GM12878 (cell line): ENCODE measurements at regions not wholly inside any gene's neighbourhood (a gene's known extent, or its start where the extent isn't known, plus 50 kb on each side); places are given as distances from the start of the nearest gene placed in this dataset.

ENCODE experiments used
- ATAC-seq: fragments of 200-7000 bp; cut with Tn5 transposase; 3 replicates; pipeline ENCODE4 v1.9.1; 2020; ENCODE audit warnings: mild to moderate bottlenecking, moderate library complexity
- BruUV-seq: library from RNA; stranded (reverse); fragments of 400-500 nt; replicated peaks from 2 replicates; lab custom pipeline; 2021; lab: Mats Ljungman, UMichigan
- CTCF ChIA-PET: fragments of 300-600 bp; sonication (Branson Sonifier 250); formaldehyde crosslinking; extraction: SDS; loops from one replicate; lab custom pipeline; 2021; ENCODE audit warnings: inconsistent platforms; lab: Yijun Ruan, JAX
- POLR2A ChIA-PET: fragments of 350-600 bp; formaldehyde crosslinking; extraction: SDS; loops from one replicate; lab custom pipeline; 2021; ENCODE audit warnings: inconsistent platforms; lab: Charles Lee
- RAD21 ChIA-PET: fragments of 300-600 bp; sonication (Branson Sonifier 250); formaldehyde crosslinking; loops from one replicate; lab custom pipeline; 2023; ENCODE audit warnings: antibody characterized with exemption; ENCODE audit not compliant: unreplicated experiment; lab: Charles Lee
- SMC1A ChIA-PET: fragments of 300-600 bp; sonication (Branson Sonifier 250); formaldehyde crosslinking; loops from one replicate; lab custom pipeline; 2023; ENCODE audit not compliant: unreplicated experiment, uncharacterized antibody; lab: Charles Lee
- DNase-seq: peaks from one replicate; pipeline ENCODE4 v3.0.0-alpha.2; 2011; ENCODE audit warnings: low read depth, low spot score
- FAIRE-seq: peaks from 3 replicates; lab custom pipeline; 2011; peaks lifted over from hg19 to GRCh38; lab: Jason Lieb, UNC
- H2AFZ ChIP-seq: 2 replicates; pipeline ENCODE4 v1.6.0; 2011; ENCODE audit warnings: low read depth, low read length, control low read depth; ENCODE audit not compliant: control insufficient read depth
- H3K27ac ChIP-seq: 2 replicates; pipeline ENCODE4 v1.5.1; 2011; ENCODE audit warnings: control low read depth; ENCODE audit not compliant: control insufficient read depth, insufficient read depth
- H3K27me3 ChIP-seq, 2 experiments: replicated peaks in 1 of 2; 2 replicates each; pipeline versions ENCODE4 v1.6.0 to v1.6.1; 2011; ENCODE audit warnings: low read length in 1 of 2; ENCODE audit not compliant: control insufficient read depth in 2 of 2, insufficient read depth in 2 of 2
- H3K36me3 ChIP-seq, 2 experiments: 2 replicates each; pipeline ENCODE4 v1.5.1; 2011; ENCODE audit warnings: low read length in 1 of 2; ENCODE audit not compliant: control insufficient read depth in 2 of 2, insufficient read depth in 2 of 2
- H3K4me1 ChIP-seq: 2 replicates; pipeline ENCODE4 v1.6.1; 2011; ENCODE audit warnings: mild to moderate bottlenecking, low read length, moderate library complexity, mixed read lengths; ENCODE audit not compliant: control insufficient read depth, insufficient read depth
- H3K4me2 ChIP-seq: 2 replicates; pipeline ENCODE4 v1.6.0; 2011; ENCODE audit warnings: control low read depth; ENCODE audit not compliant: control insufficient read depth, insufficient read depth
- H3K4me3 ChIP-seq: fragments of 200-600 bp; sonication (generic); 2 replicates; pipeline ENCODE4 v1.5.1; 2016
- H3K79me2 ChIP-seq: 2 replicates; pipeline ENCODE4 v1.6.0; 2011; ENCODE audit warnings: low read length; ENCODE audit not compliant: control insufficient read depth, insufficient read depth
- H3K9ac ChIP-seq: 2 replicates; pipeline ENCODE4 v1.8.0; 2011; ENCODE audit warnings: low read length, control low read depth, mixed read lengths; ENCODE audit not compliant: control insufficient read depth, insufficient read depth
- H3K9me3 ChIP-seq: replicated peaks from 3 replicates; pipeline ENCODE4 v1.5.1; 2011; ENCODE audit warnings: mild to moderate bottlenecking, low read length; ENCODE audit not compliant: control insufficient read depth, insufficient read depth
- H4K20me1 ChIP-seq: 2 replicates; pipeline ENCODE4 v1.6.0; 2011; ENCODE audit not compliant: control insufficient read depth, insufficient read depth
- BHLHE40 ChIP-seq, 2 experiments: fragments of 450-650 bp in 1 of 2; IDR thresholded peaks; 2 replicates each; pipeline ENCODE4 v1.6.1; 2011 to 2017; ENCODE audit warnings: low read depth in 2 of 2, borderline replicate concordance in 1 of 2, improper control_type of control experiment in 1 of 2, low read length in 1 of 2, mild to moderate bottlenecking in 1 of 2
- CBX5 ChIP-seq: sonication (generic); IDR thresholded peaks from 2 replicates; pipeline ENCODE4 v1.6.1; 2016; ENCODE audit warnings: low read depth, moderate library complexity, mild to moderate bottlenecking, inconsistent platforms
- CEBPB ChIP-seq, 2 experiments: fragments of 150-350 bp in 1 of 2; IDR thresholded peaks; 2 replicates each; pipeline ENCODE4 v1.6.1; 2012 to 2014; ENCODE audit warnings: low read depth in 2 of 2, low read length in 2 of 2, borderline replicate concordance in 1 of 2, inconsistent platforms in 1 of 2
- FOXK2 ChIP-seq: fragments of 450-650 bp; IDR thresholded peaks from 2 replicates; pipeline ENCODE4 v1.6.1; 2017; ENCODE audit warnings: mild to moderate bottlenecking, moderate library complexity
- GABPA ChIP-seq: IDR thresholded peaks from 2 replicates; pipeline ENCODE4 v1.6.1; 2014; ENCODE audit warnings: antibody characterized with exemption, low read depth, mild to moderate bottlenecking, inconsistent platforms
- GATAD2B ChIP-seq: fragments of 450-650 bp; conservative IDR thresholded peaks from 2 replicates; pipeline ENCODE4 v1.6.1; 2017; ENCODE audit warnings: low read depth, mild to moderate bottlenecking, moderate library complexity
- IRF4 ChIP-seq: IDR thresholded peaks from 2 replicates; pipeline ENCODE4 v1.6.1; 2011; ENCODE audit warnings: low read depth, low read length
- JUNB ChIP-seq: IDR thresholded peaks from 2 replicates; pipeline ENCODE4 v1.6.1; 2016; ENCODE audit warnings: antibody characterized with exemption, mild to moderate bottlenecking
- POU2F2 ChIP-seq: IDR thresholded peaks from 3 replicates; pipeline ENCODE4 v1.6.1; 2011; ENCODE audit warnings: low read depth, mild to moderate bottlenecking, low read length, borderline replicate concordance
- RUNX3 ChIP-seq: IDR thresholded peaks from 2 replicates; pipeline ENCODE4 v1.6.1; 2012; ENCODE audit warnings: low read length, inconsistent platforms
- TAF1 ChIP-seq: IDR thresholded peaks from 2 replicates; pipeline ENCODE4 v1.6.1; 2011; ENCODE audit warnings: mild to moderate bottlenecking, low read depth, low read length, borderline replicate concordance
- WRNIP1 ChIP-seq: IDR thresholded peaks from 2 replicates; pipeline ENCODE4 v1.6.1; 2011; ENCODE audit warnings: low read depth, low read length, improper control_type of control experiment, borderline replicate concordance
- YY1 ChIP-seq: IDR thresholded peaks from 2 replicates; pipeline ENCODE4 v1.6.1; 2011; ENCODE audit warnings: low read depth, mild to moderate bottlenecking, low read length
- ZNF24 ChIP-seq: fragments of 450-650 bp; IDR thresholded peaks from 2 replicates; pipeline ENCODE4 v1.6.1; 2017; ENCODE audit warnings: antibody characterized with exemption, mild to moderate bottlenecking
- ZNF384 ChIP-seq: IDR thresholded peaks from 2 replicates; pipeline ENCODE4 v1.6.1; 2012; ENCODE audit warnings: low read depth, mild to moderate bottlenecking, low read length, improper control_type of control experiment, borderline replicate concordance
- ZSCAN29 ChIP-seq: fragments of 450-650 bp; IDR thresholded peaks from 2 replicates; pipeline ENCODE4 v1.6.1; 2017; ENCODE audit warnings: mild to moderate bottlenecking, moderate library complexity
- WGBS: methylation state at CpG from one replicate; pipeline ENCODE4 v1.1.6; 2016; ENCODE audit warnings: low lambda C conversion rate; ENCODE audit not compliant: insufficient replicate concordance, insufficient coverage; ENCODE audit errors: missing lambda C conversion rate; 5-methylcytosine and 5-hydroxymethylcytosine counted together
- in situ Hi-C: fragments of 300-500 bp; cut with MboI; formaldehyde crosslinking; loops from 9 replicates; pipeline ENCODE4 v1.14.3; 2018; ENCODE audit warnings: mixed read lengths
- intact Hi-C: fragments of 100-400 bp; cut with micrococcal nuclease; formaldehyde crosslinking; loops from one replicate; pipeline ENCODE4 v1.14.2; 2022; ENCODE audit not compliant: unreplicated experiment
- TF ChIP-seq, protein P1 (sequence below): fragments of 450-650 bp; IDR thresholded peaks from 2 replicates; pipeline ENCODE4 v1.6.1; 2014; ENCODE audit warnings: mild to moderate bottlenecking
- TF ChIP-seq, protein P2 (sequence below): fragments of 450-650 bp; IDR thresholded peaks from 2 replicates; pipeline ENCODE4 v1.6.1; 2018; ENCODE audit warnings: mild to moderate bottlenecking, low read depth, moderate library complexity; ENCODE audit not compliant: partially characterized antibody
- TF ChIP-seq, protein P3 (sequence below): fragments of 450-650 bp; IDR thresholded peaks from 2 replicates; pipeline ENCODE4 v1.6.1; 2018; ENCODE audit warnings: borderline replicate concordance, mild to moderate bottlenecking; ENCODE audit not compliant: partially characterized antibody

GRCh38 chr14:70259420-70259819, 70.7 kb upstream of the SLC8A3 start:
- RAD21 ChIA-PET = interaction anchor here (1.5 kb wide), 1 partner anchor 172 kb away, joined by 3 read pairs; no protein-coding TSS in a partner anchor
- no TSS peak for BruUV-seq
- no peak for TF ChIP-seq POU2F2
- TF ChIP-seq GATAD2B = no peak
- TF ChIP-seq, protein P1, sequence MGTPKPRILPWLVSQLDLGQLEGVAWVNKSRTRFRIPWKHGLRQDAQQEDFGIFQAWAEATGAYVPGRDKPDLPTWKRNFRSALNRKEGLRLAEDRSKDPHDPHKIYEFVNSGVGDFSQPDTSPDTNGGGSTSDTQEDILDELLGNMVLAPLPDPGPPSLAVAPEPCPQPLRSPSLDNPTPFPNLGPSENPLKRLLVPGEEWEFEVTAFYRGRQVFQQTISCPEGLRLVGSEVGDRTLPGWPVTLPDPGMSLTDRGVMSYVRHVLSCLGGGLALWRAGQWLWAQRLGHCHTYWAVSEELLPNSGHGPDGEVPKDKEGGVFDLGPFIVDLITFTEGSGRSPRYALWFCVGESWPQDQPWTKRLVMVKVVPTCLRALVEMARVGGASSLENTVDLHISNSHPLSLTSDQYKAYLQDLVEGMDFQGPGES = no peak
- TF ChIP-seq CBX5 = no peak
- TF ChIP-seq IRF4 = no peak
- TF ChIP-seq ZSCAN29 = no peak
- TF ChIP-seq YY1 = no peak
- no peak for TF ChIP-seq ZNF384
- no peak for TF ChIP-seq TAF1
- TF ChIP-seq BHLHE40 (IDR thresholded peaks at IDR 0.05; ENCODE audit: borderline replicate concordance in 1 of 2, low read depth in 2 of 2, low read length in 1 of 2) = no peak
- no peak for TF ChIP-seq FOXK2
- TF ChIP-seq, protein P2, sequence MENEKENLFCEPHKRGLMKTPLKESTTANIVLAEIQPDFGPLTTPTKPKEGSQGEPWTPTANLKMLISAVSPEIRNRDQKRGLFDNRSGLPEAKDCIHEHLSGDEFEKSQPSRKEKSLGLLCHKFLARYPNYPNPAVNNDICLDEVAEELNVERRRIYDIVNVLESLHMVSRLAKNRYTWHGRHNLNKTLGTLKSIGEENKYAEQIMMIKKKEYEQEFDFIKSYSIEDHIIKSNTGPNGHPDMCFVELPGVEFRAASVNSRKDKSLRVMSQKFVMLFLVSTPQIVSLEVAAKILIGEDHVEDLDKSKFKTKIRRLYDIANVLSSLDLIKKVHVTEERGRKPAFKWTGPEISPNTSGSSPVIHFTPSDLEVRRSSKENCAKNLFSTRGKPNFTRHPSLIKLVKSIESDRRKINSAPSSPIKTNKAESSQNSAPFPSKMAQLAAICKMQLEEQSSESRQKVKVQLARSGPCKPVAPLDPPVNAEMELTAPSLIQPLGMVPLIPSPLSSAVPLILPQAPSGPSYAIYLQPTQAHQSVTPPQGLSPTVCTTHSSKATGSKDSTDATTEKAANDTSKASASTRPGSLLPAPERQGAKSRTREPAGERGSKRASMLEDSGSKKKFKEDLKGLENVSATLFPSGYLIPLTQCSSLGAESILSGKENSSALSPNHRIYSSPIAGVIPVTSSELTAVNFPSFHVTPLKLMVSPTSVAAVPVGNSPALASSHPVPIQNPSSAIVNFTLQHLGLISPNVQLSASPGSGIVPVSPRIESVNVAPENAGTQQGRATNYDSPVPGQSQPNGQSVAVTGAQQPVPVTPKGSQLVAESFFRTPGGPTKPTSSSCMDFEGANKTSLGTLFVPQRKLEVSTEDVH = no peak
- TF ChIP-seq ZNF24 = no peak
- no peak for TF ChIP-seq CEBPB (IDR thresholded peaks at IDR 0.05; ENCODE audit: borderline replicate concordance in 1 of 2, low read depth in 2 of 2, low read length in 2 of 2)
- no peak for TF ChIP-seq GABPA
- TF ChIP-seq RUNX3 = no peak
- no peak for TF ChIP-seq JUNB
- no peak for TF ChIP-seq WRNIP1
- TF ChIP-seq, protein P3, sequence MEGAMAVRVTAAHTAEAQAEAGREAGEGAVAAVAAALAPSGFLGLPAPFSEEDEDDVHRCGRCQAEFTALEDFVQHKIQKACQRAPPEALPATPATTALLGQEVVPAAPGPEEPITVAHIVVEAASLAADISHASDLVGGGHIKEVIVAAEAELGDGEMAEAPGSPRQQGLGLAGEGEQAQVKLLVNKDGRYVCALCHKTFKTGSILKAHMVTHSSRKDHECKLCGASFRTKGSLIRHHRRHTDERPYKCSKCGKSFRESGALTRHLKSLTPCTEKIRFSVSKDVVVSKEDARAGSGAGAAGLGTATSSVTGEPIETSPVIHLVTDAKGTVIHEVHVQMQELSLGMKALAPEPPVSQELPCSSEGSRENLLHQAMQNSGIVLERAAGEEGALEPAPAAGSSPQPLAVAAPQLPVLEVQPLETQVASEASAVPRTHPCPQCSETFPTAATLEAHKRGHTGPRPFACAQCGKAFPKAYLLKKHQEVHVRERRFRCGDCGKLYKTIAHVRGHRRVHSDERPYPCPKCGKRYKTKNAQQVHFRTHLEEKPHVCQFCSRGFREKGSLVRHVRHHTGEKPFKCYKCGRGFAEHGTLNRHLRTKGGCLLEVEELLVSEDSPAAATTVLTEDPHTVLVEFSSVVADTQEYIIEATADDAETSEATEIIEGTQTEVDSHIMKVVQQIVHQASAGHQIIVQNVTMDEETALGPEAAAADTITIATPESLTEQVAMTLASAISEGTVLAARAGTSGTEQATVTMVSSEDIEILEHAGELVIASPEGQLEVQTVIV = no peak

More at GRCh38 chr14:70259420-70259819, 70.7 kb upstream of the SLC8A3 start:
- H3K4me2 ChIP-seq = no peak overlapping the region
- H2AFZ ChIP-seq = no peak overlapping the region
- DNase-seq (no peak), FAIRE-seq (no peak), ATAC-seq (no peak)
- SMC1A ChIA-PET = interaction anchor here (0.8 kb wide), 1 partner anchor 1023 kb away, joined by 3 read pairs; no protein-coding TSS in a partner anchor
- no peak overlapping the region for H3K4me3 ChIP-seq
- intact Hi-C loops (loop anchor here (5.0 kb wide), 1 partner anchor 172 kb away; no protein-coding TSS in a partner anchor), in situ Hi-C loops (no loop called here)
- 92% methylated on average over 1 of the region's 1 CpG for WGBS
- H3K36me3 ChIP-seq = no peaks in the 10 kb centered on the region
- POLR2A ChIA-PET = no interaction called here
- no peak overlapping the region for H3K9ac ChIP-seq
- peaks cover 0 to 2% of the 10 kb centered on the region in 2 experiments; a peak in 2 of 4 replicates for H3K27me3 ChIP-seq
- H3K9me3 ChIP-seq = peaks cover 1% of the 10 kb centered on the region; the same call in 1 of the 3 replicates
- no peaks in the 10 kb centered on the region for H3K4me1 ChIP-seq
- CTCF ChIA-PET = interaction anchor here (0.9 to 2.1 kb wide), 3 partner anchors 168 to 213 kb away, joined by 4 to 13 read pairs (median 7); no protein-coding TSS in a partner anchor
- H3K27ac ChIP-seq = no peak overlapping the region
- H4K20me1 ChIP-seq = no peaks in the 10 kb centered on the region
- H3K79me2 ChIP-seq = no peaks in the 10 kb centered on the region
